H1 (cell line): ENCODE measurements at regions not wholly inside any gene's neighbourhood (a gene's known extent, or its start where the extent isn't known, plus 50 kb on each side); places are given as distances from the start of the nearest gene placed in this dataset.

ENCODE experiments used
- CEBPB ChIP-seq: IDR thresholded peaks from 2 replicates; pipeline ENCODE4 v1.6.1; 2012; ENCODE audit warnings: low read depth, low read length
- CHD1 ChIP-seq: IDR thresholded peaks from 2 replicates; pipeline ENCODE4 v1.6.1; 2012; ENCODE audit warnings: low read depth, low read length, improper control_type of control experiment
- POLR2A ChIP-seq, 2 experiments: IDR thresholded peaks; 1 replicate in 1 of 2; 2 replicates in 1 of 2; pipeline ENCODE4 v1.6.1; 2011; ENCODE audit warnings: low read depth in 2 of 2, low read length in 2 of 2, mild to moderate bottlenecking in 2 of 2; ENCODE audit errors: control extremely low read depth in 1 of 2
- POLR2AphosphoS5 ChIP-seq: IDR thresholded peaks from 2 replicates; pipeline ENCODE4 v1.6.1; 2011; ENCODE audit warnings: low read depth, low read length
- SIN3A ChIP-seq, 2 experiments: IDR thresholded peaks in 1 of 2; conservative IDR thresholded peaks in 1 of 2; 2 replicates each; pipeline ENCODE4 v1.6.1; 2011 to 2012; ENCODE audit warnings: low read length in 2 of 2, improper control_type of control experiment in 1 of 2, low read depth in 1 of 2, mild to moderate bottlenecking in 1 of 2
- SP1 ChIP-seq: IDR thresholded peaks from 2 replicates; pipeline ENCODE4 v1.6.1; 2011; ENCODE audit warnings: low read depth, low read length
- TF ChIP-seq, protein P1 (sequence below), 3 experiments: IDR thresholded peaks; 1 replicate in 2 of 3; 2 replicates in 1 of 3; pipeline versions ENCODE4 v1.5.1 to v1.6.1; 2011; ENCODE audit warnings: low read length in 3 of 3, mild to moderate bottlenecking in 3 of 3, inconsistent platforms in 2 of 3, low read depth in 1 of 3, moderate library complexity in 1 of 3; ENCODE audit not compliant: insufficient read depth in 1 of 3; ENCODE audit errors: control extremely low read depth in 1 of 3

DNA sequence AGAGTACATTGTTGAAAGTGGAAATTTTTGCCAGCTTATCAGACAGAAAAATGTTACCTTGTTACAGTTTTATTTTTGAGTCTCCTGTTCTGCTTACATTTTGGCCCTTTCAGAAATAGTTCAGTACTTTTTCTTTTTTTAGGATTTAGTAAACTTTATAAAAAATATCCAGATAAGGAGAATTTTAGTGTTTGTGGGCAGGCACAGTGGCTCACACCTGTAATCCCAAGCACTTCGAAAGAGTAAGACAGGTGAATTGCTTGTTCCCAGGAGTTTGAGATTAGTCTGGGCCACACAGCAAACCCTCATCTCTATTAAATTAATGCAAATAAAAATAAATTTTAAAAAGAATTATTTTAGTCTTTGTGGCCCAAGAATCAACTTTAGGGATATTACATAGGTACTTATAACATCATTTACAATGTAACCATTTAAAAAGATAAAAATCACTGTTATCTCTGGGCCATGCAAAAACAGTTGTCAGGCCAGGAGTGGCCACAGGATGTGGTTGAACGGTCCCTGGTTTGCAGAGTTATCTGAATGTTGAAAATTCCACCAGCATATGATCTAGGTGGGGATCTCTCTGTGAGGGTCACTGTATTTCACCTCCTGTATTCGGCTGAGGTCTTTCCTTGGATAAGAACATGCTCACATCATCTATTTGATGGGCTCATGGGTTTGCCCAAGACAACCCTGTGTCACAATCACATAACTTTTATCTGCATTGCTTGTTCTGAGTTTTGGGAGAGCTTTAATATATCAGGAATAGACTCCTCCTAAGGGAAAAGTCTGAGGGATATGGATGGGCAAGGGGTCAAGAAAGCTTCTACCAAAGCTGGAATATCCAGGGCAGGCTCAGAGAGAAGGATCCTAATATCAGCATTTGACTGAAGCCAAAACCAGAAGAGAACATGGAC lies 91.5 kb downstream of the GGTLC2 start:
- TF ChIP-seq CEBPB (no peak), SP1 (no peak), POLR2AphosphoS5 (no peak), CHD1 (no peak), SIN3A (conservative IDR thresholded peaks at IDR 0.05 in 1 of 2, IDR thresholded peaks at IDR 0.05 in 1 of 2; ENCODE audit: low read depth in 1 of 2, low read length in 2 of 2) (no peak), POLR2A (IDR thresholded peaks at IDR 0.05; ENCODE audit: control extremely low read depth in 1 of 2, low read depth in 2 of 2, low read length in 2 of 2) (no peak)
- TF ChIP-seq, protein P1, sequence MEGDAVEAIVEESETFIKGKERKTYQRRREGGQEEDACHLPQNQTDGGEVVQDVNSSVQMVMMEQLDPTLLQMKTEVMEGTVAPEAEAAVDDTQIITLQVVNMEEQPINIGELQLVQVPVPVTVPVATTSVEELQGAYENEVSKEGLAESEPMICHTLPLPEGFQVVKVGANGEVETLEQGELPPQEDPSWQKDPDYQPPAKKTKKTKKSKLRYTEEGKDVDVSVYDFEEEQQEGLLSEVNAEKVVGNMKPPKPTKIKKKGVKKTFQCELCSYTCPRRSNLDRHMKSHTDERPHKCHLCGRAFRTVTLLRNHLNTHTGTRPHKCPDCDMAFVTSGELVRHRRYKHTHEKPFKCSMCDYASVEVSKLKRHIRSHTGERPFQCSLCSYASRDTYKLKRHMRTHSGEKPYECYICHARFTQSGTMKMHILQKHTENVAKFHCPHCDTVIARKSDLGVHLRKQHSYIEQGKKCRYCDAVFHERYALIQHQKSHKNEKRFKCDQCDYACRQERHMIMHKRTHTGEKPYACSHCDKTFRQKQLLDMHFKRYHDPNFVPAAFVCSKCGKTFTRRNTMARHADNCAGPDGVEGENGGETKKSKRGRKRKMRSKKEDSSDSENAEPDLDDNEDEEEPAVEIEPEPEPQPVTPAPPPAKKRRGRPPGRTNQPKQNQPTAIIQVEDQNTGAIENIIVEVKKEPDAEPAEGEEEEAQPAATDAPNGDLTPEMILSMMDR (IDR thresholded peaks at IDR 0.05; ENCODE audit: control extremely low read depth in 1 of 3, insufficient read depth in 1 of 3, low read depth in 1 of 3, low read length in 3 of 3), result no peak
